HCT116 (cell line): ENCODE measurements at regions not wholly inside any gene's neighbourhood (a gene's known extent, or its start where the extent isn't known, plus 50 kb on each side); places are given as distances from the start of the nearest gene placed in this dataset.

ENCODE experiments used
- ATAC-seq: fragments of 200-7000 bp; cut with Tn5 transposase; 2 replicates; pipeline ENCODE4 v1.9.1; 2020; ENCODE audit warnings: mild to moderate bottlenecking, moderate library complexity
- BruUV-seq: library from RNA; stranded (reverse); fragments of 400-500 nt; replicated peaks from 2 replicates; lab custom pipeline; 2021; lab: Mats Ljungman, UMichigan
- CTCF ChIA-PET: fragments of 300-600 bp; sonication (Branson Sonifier 250); formaldehyde crosslinking; loops from one replicate; lab custom pipeline; 2021; ENCODE audit warnings: antibody characterized with exemption; lab: Charles Lee
- POLR2A ChIA-PET: fragments of 300-600, 350-600 bp; sonication (Branson Sonifier 250); formaldehyde crosslinking; loops from one replicate; lab custom pipeline; 2021; ENCODE audit warnings: antibody characterized with exemption; lab: Charles Lee
- RAD21 ChIA-PET, 2 experiments: fragments of 300-600 bp; sonication (Branson Sonifier 250); formaldehyde crosslinking; loops; one replicate each; lab custom pipeline; 2023; ENCODE audit warnings: low total read pairs in 2 of 2; ENCODE audit not compliant: uncharacterized antibody in 2 of 2, unreplicated experiment in 2 of 2, low non-redundant PET in 1 of 2; lab: Charles Lee
- DNase-seq: peaks from one replicate; pipeline ENCODE4 v3.0.0-alpha.2; 2010; ENCODE audit warnings: low read depth, low spot score
- H2AFZ ChIP-seq: fragments of 200-600 bp; shearing (Covaris generic), sonication (generic); 2 replicates; pipeline ENCODE4 v1.6.1; 2017; ENCODE audit warnings: low read depth, mixed run types, mixed read lengths, antibody characterized with exemption, low read length; ENCODE audit not compliant: poor library complexity, severe bottlenecking
- H3K27ac ChIP-seq: 2 replicates; pipeline ENCODE4 v1.5.1; 2012; ENCODE audit warnings: low read depth, low read length
- H3K27me3 ChIP-seq: fragments of 200-600 bp; sonication (generic); 2 replicates; pipeline ENCODE4 v1.6.1; 2016; ENCODE audit warnings: mixed run types, low read length, mixed read lengths; ENCODE audit not compliant: insufficient read depth
- H3K36me3 ChIP-seq, 2 experiments: fragments of 200-500 bp in 1 of 2; fragments of 200-600 bp in 1 of 2; sonication (Bioruptor generic) in 1 of 2; sonication (generic) in 1 of 2; 2 replicates each; pipeline versions ENCODE4 v1.5.1 to v1.6.1; 2014 to 2016; ENCODE audit warnings: low read length in 2 of 2, inconsistent platforms in 1 of 2, mixed read lengths in 1 of 2, mixed run types in 1 of 2; ENCODE audit not compliant: insufficient read depth in 2 of 2, control insufficient read depth in 1 of 2
- H3K4me1 ChIP-seq, 2 experiments: fragments of 200-600 bp in 1 of 2; sonication (generic) in 1 of 2; 2 replicates each; pipeline versions ENCODE4 v1.5.1 to v1.6.1; 2012 to 2017; ENCODE audit warnings: low read length in 2 of 2, inconsistent platforms in 1 of 2, mild to moderate bottlenecking in 1 of 2, mixed read lengths in 1 of 2, mixed run types in 1 of 2, moderate library complexity in 1 of 2; ENCODE audit not compliant: insufficient read depth in 2 of 2, control insufficient read depth in 1 of 2
- H3K4me2 ChIP-seq: fragments of 200-600 bp; sonication (generic); 2 replicates; pipeline ENCODE4 v1.6.1; 2017; ENCODE audit warnings: mixed run types, low read length, mixed read lengths
- H3K4me3 ChIP-seq, 2 experiments: fragments of 200-600 bp in 1 of 2; sonication (generic) in 1 of 2; replicated peaks in 1 of 2; 2 replicates each; pipeline ENCODE4 v1.5.1; 2011 to 2016; ENCODE audit warnings: low read length in 2 of 2, control low read depth in 1 of 2, low read depth in 1 of 2, mild to moderate bottlenecking in 1 of 2, mixed read lengths in 1 of 2, mixed run types in 1 of 2
- H3K79me2 ChIP-seq: fragments of 200-600 bp; sonication (generic); 2 replicates; pipeline ENCODE4 v1.6.1; 2017; ENCODE audit warnings: mild to moderate bottlenecking, mixed run types, low read length, moderate library complexity, mixed read lengths; ENCODE audit not compliant: insufficient read depth
- H3K9ac ChIP-seq: fragments of 200-600 bp; sonication (generic); 2 replicates; pipeline ENCODE4 v1.6.1; 2016; ENCODE audit warnings: low read length, mixed read lengths
- H3K9me2 ChIP-seq: fragments of 200-600 bp; sonication (generic), shearing (Covaris generic); 2 replicates; pipeline ENCODE4 v1.6.1; 2017; ENCODE audit warnings: mixed run types, mild to moderate bottlenecking, moderate library complexity; ENCODE audit not compliant: insufficient read depth
- H3K9me3 ChIP-seq, 2 experiments: fragments of 200-500 bp in 1 of 2; fragments of 200-600 bp in 1 of 2; sonication (Bioruptor generic) in 1 of 2; sonication (generic) in 1 of 2; 2 replicates each; pipeline ENCODE4 v1.6.1; 2014 to 2017; ENCODE audit warnings: low read length in 2 of 2, mixed read lengths in 2 of 2, inconsistent platforms in 1 of 2, low read depth in 1 of 2, mild to moderate bottlenecking in 1 of 2, mixed run types in 1 of 2, moderate library complexity in 1 of 2; ENCODE audit not compliant: control insufficient read depth in 1 of 2, insufficient read depth in 1 of 2
- H4K20me1 ChIP-seq: fragments of 200-600 bp; sonication (generic), shearing (Covaris generic); 2 replicates; pipeline ENCODE4 v1.6.1; 2017; ENCODE audit warnings: mixed run types, mild to moderate bottlenecking, moderate library complexity; ENCODE audit not compliant: insufficient read depth
- CBX3 ChIP-seq: IDR thresholded peaks from 2 replicates; pipeline ENCODE4 v1.6.1; 2012; ENCODE audit warnings: low read depth
- CEBPB ChIP-seq: IDR thresholded peaks from 2 replicates; pipeline ENCODE4 v1.6.1; 2012; ENCODE audit warnings: low read depth
- ELF1 ChIP-seq: IDR thresholded peaks from 2 replicates; pipeline ENCODE4 v1.6.1; 2012; ENCODE audit warnings: low read depth, borderline replicate concordance
- EZH2phosphoT487 ChIP-seq: fragments of 200-600 bp; IDR thresholded peaks from 2 replicates; pipeline ENCODE4 v1.6.1; 2018; ENCODE audit warnings: antibody characterized with exemption, borderline replicate concordance
- FOSL1 ChIP-seq: IDR thresholded peaks from 2 replicates; pipeline ENCODE4 v1.6.1; 2012; ENCODE audit warnings: low read depth
- JUND ChIP-seq: IDR thresholded peaks from 2 replicates; pipeline ENCODE4 v1.6.1; 2012
- POLR2A ChIP-seq: IDR thresholded peaks from 2 replicates; pipeline ENCODE4 v1.7.0; 2011; ENCODE audit warnings: borderline replicate concordance; ENCODE audit not compliant: insufficient read depth, insufficient read length; ENCODE audit errors: extremely low read depth
- POLR2AphosphoS5 ChIP-seq: IDR thresholded peaks from 2 replicates; pipeline ENCODE4 v1.6.1; 2011; ENCODE audit warnings: mild to moderate bottlenecking, low read depth, low read length, moderate library complexity
- SP1 ChIP-seq: IDR thresholded peaks from 2 replicates; pipeline ENCODE4 v1.6.1; 2012; ENCODE audit warnings: low read depth
- SRF ChIP-seq: IDR thresholded peaks from 2 replicates; pipeline ENCODE4 v1.6.1; 2012; ENCODE audit warnings: low read depth
- TCF7L2 ChIP-seq: IDR thresholded peaks from 2 replicates; pipeline ENCODE4 v1.7.0; 2011; ENCODE audit warnings: borderline replicate concordance, inconsistent platforms; ENCODE audit not compliant: insufficient read depth, insufficient read length; ENCODE audit errors: extremely low read depth
- YY1 ChIP-seq: IDR thresholded peaks from 2 replicates; pipeline ENCODE4 v1.6.1; 2011; ENCODE audit warnings: low read length, low read depth, moderate library complexity, mild to moderate bottlenecking; ENCODE audit not compliant: insufficient replicate concordance; ENCODE audit errors: extremely low read depth
- ZNF274 ChIP-seq: fragments of 200-500 bp; sonication (Bioruptor generic); IDR thresholded peaks from 2 replicates; pipeline ENCODE4 v1.6.1; 2014; ENCODE audit warnings: mild to moderate bottlenecking, low read depth, low read length, inconsistent platforms
- intact Hi-C: fragments of 100-400 bp; cut with micrococcal nuclease; formaldehyde crosslinking; loops from 2 replicates; pipeline ENCODE4 v1.10.0; 2022
- TF ChIP-seq, protein P1 (sequence below): IDR thresholded peaks from 2 replicates; pipeline ENCODE4 v1.6.1; 2012; ENCODE audit warnings: low read depth
- TF ChIP-seq, protein P2 (sequence below): IDR thresholded peaks from 2 replicates; pipeline ENCODE4 v1.6.1; 2011; ENCODE audit warnings: mild to moderate bottlenecking, low read length, moderate library complexity; ENCODE audit not compliant: insufficient replicate concordance; ENCODE audit errors: extremely low read depth
- TF ChIP-seq, protein P3 (sequence below): IDR thresholded peaks from 2 replicates; pipeline ENCODE4 v1.6.1; 2012

DNA sequence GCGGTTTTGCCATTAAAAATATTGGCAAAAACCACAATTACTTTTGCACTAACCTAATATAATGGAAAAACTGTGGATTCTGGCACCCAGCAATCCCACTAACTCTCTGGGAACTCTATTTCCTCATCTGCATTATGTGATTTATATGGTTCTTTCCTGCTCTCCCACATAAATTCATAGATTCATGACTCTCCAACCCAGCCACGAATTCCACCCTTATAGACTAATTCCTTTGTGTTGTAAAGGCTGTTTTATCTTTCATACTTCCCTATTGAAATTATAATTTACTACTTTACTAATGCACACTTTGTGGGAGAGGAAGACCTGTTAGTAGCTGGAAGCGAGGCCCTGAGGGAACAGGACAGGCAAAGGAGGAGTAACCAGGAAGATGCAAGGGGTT lies 88.4 kb upstream of the GNAO1 start:
- H2AFZ ChIP-seq: no peak overlapping the region
- BruUV-seq: no TSS peak
- no peak overlapping the region for H3K4me2 ChIP-seq
- H3K79me2 ChIP-seq: no peaks in the 10 kb centered on the region
- H3K9me2 ChIP-seq: no peaks in the 10 kb centered on the region
- ATAC-seq: no peak
- TF ChIP-seq POLR2AphosphoS5 (no peak), FOSL1 (no peak), CBX3 (no peak), TCF7L2 (no peak), ELF1 (no peak), JUND (no peak), CEBPB (no peak), SP1 (no peak), YY1 (no peak), POLR2A (no peak), SRF (no peak), EZH2phosphoT487 (no peak), ZNF274 (no peak)
- TF ChIP-seq, protein P1, sequence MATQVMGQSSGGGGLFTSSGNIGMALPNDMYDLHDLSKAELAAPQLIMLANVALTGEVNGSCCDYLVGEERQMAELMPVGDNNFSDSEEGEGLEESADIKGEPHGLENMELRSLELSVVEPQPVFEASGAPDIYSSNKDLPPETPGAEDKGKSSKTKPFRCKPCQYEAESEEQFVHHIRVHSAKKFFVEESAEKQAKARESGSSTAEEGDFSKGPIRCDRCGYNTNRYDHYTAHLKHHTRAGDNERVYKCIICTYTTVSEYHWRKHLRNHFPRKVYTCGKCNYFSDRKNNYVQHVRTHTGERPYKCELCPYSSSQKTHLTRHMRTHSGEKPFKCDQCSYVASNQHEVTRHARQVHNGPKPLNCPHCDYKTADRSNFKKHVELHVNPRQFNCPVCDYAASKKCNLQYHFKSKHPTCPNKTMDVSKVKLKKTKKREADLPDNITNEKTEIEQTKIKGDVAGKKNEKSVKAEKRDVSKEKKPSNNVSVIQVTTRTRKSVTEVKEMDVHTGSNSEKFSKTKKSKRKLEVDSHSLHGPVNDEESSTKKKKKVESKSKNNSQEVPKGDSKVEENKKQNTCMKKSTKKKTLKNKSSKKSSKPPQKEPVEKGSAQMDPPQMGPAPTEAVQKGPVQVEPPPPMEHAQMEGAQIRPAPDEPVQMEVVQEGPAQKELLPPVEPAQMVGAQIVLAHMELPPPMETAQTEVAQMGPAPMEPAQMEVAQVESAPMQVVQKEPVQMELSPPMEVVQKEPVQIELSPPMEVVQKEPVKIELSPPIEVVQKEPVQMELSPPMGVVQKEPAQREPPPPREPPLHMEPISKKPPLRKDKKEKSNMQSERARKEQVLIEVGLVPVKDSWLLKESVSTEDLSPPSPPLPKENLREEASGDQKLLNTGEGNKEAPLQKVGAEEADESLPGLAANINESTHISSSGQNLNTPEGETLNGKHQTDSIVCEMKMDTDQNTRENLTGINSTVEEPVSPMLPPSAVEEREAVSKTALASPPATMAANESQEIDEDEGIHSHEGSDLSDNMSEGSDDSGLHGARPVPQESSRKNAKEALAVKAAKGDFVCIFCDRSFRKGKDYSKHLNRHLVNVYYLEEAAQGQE: no peak
- TF ChIP-seq, protein P2, sequence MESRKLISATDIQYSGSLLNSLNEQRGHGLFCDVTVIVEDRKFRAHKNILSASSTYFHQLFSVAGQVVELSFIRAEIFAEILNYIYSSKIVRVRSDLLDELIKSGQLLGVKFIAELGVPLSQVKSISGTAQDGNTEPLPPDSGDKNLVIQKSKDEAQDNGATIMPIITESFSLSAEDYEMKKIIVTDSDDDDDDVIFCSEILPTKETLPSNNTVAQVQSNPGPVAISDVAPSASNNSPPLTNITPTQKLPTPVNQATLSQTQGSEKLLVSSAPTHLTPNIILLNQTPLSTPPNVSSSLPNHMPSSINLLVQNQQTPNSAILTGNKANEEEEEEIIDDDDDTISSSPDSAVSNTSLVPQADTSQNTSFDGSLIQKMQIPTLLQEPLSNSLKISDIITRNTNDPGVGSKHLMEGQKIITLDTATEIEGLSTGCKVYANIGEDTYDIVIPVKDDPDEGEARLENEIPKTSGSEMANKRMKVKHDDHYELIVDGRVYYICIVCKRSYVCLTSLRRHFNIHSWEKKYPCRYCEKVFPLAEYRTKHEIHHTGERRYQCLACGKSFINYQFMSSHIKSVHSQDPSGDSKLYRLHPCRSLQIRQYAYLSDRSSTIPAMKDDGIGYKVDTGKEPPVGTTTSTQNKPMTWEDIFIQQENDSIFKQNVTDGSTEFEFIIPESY: no peak
- TF ChIP-seq, protein P3, sequence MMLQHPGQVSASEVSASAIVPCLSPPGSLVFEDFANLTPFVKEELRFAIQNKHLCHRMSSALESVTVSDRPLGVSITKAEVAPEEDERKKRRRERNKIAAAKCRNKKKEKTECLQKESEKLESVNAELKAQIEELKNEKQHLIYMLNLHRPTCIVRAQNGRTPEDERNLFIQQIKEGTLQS: no peak
- TF ChIP-seq, all 23 proteins: peak for 0
- Histone ChIP-seq H3K27me3 (peaks cover 24% of the 10 kb centered on the region), H3K9ac (no peak overlapping the region), H3K9me3 (no peaks in the 10 kb centered on the region), H3K4me1 (no peaks in the 10 kb centered on the region), H4K20me1 (no peaks in the 10 kb centered on the region), H3K4me3 (no peak overlapping the region), H3K36me3 (no peaks in the 10 kb centered on the region), H3K27ac (no peak overlapping the region)
- DNase-seq: no peak
- ChIA-PET RAD21 (no interaction called here), POLR2A (no interaction called here), CTCF (no interaction called here)
- intact Hi-C loops: no loop called here
